ENCODE measurements at regions not wholly inside any gene's neighbourhood (a gene's known extent, or its start where the extent isn't known, plus 50 kb on each side); places are given as distances from the start of the nearest gene placed in this dataset.

DNA sequence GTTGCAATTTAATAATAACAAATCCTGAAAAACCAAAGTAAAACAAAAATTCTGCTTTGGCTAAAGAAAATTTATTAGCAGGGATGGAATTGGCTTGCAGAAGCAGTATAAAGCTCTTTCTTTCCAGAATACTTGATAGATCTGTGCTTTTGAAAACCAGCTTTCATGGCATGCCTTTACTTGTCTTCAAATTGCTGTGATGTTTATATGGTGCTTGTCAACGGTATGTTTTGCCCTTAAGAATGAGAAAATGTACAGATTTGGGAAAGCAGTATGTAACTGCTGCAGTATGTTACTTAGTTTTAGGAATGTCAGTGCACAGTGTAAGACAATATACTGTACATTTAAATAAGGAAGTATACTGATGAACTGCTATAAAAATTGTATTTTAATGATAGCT is 120.8 kb upstream of the PCDH20 start:
- TF ChIP-seq EGR1 (IDR thresholded peaks at IDR 0.05) = no peak
- no peak for TF ChIP-seq EP300 (IDR thresholded peaks at IDR 0.05; ENCODE audit: borderline replicate concordance)
- TF ChIP-seq, protein P1, sequence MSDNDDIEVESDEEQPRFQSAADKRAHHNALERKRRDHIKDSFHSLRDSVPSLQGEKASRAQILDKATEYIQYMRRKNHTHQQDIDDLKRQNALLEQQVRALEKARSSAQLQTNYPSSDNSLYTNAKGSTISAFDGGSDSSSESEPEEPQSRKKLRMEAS (IDR thresholded peaks at IDR 0.05) = no peak
- TF ChIP-seq REST (IDR thresholded peaks at IDR 0.05; ENCODE audit: low read depth) = no peak
- TF ChIP-seq, protein P2, sequence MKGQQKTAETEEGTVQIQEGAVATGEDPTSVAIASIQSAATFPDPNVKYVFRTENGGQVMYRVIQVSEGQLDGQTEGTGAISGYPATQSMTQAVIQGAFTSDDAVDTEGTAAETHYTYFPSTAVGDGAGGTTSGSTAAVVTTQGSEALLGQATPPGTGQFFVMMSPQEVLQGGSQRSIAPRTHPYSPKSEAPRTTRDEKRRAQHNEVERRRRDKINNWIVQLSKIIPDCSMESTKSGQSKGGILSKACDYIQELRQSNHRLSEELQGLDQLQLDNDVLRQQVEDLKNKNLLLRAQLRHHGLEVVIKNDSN (IDR thresholded peaks at IDR 0.05) = no peak
- TF ChIP-seq YY1 (IDR thresholded peaks at IDR 0.05; ENCODE audit: low read depth) = no peak
- no peak for TF ChIP-seq TEAD4 (IDR thresholded peaks at IDR 0.05)
- TF ChIP-seq CEBPB (IDR thresholded peaks at IDR 0.05) = no peak
- TF ChIP-seq CREB1 (IDR thresholded peaks at IDR 0.05; ENCODE audit: low read depth) = no peak
- no peak for TF ChIP-seq RAD21 (IDR thresholded peaks at IDR 0.05; ENCODE audit: low read depth)
- no peak for TF ChIP-seq FOXM1 (IDR thresholded peaks at IDR 0.05; ENCODE audit: borderline replicate concordance, low read depth)
- no peak for TF ChIP-seq ZBTB7A (IDR thresholded peaks at IDR 0.05; ENCODE audit: low read depth)
- no peak for TF ChIP-seq TAF1 (IDR thresholded peaks at IDR 0.05; ENCODE audit: low read depth)
- no peak for TF ChIP-seq NFIC (IDR thresholded peaks at IDR 0.05)
- TF ChIP-seq TCF12 (IDR thresholded peaks at IDR 0.05; ENCODE audit: low read depth) = no peak

- no peak for TF ChIP-seq TCF12 (IDR thresholded peaks at IDR 0.05; ENCODE audit: low read depth)
- TF ChIP-seq, protein P1 (IDR thresholded peaks at IDR 0.05) = no peak
- TF ChIP-seq YY1 (IDR thresholded peaks at IDR 0.05; ENCODE audit: low read depth) = no peak
- TF ChIP-seq NFIC (IDR thresholded peaks at IDR 0.05) = no peak
- TF ChIP-seq TAF1 (IDR thresholded peaks at IDR 0.05; ENCODE audit: low read depth) = no peak
- TF ChIP-seq REST (IDR thresholded peaks at IDR 0.05; ENCODE audit: low read depth) = no peak
- TF ChIP-seq ZBTB7A (IDR thresholded peaks at IDR 0.05; ENCODE audit: low read depth) = no peak
- no peak for TF ChIP-seq TEAD4 (IDR thresholded peaks at IDR 0.05)
- TF ChIP-seq CREB1 (IDR thresholded peaks at IDR 0.05; ENCODE audit: low read depth) = no peak
- no peak for TF ChIP-seq EP300 (IDR thresholded peaks at IDR 0.05; ENCODE audit: borderline replicate concordance)
- TF ChIP-seq CEBPB (IDR thresholded peaks at IDR 0.05) = no peak
- TF ChIP-seq, protein P2 (IDR thresholded peaks at IDR 0.05) = no peak
- no peak for TF ChIP-seq EGR1 (IDR thresholded peaks at IDR 0.05)
- no peak for TF ChIP-seq FOXM1 (IDR thresholded peaks at IDR 0.05; ENCODE audit: borderline replicate concordance, low read depth)
- TF ChIP-seq RAD21 (IDR thresholded peaks at IDR 0.05; ENCODE audit: low read depth) = no peak
Observed at GRCh38 chr13:61531383-61532065, 115.9 kb upstream of the PCDH20 start.

DNA sequence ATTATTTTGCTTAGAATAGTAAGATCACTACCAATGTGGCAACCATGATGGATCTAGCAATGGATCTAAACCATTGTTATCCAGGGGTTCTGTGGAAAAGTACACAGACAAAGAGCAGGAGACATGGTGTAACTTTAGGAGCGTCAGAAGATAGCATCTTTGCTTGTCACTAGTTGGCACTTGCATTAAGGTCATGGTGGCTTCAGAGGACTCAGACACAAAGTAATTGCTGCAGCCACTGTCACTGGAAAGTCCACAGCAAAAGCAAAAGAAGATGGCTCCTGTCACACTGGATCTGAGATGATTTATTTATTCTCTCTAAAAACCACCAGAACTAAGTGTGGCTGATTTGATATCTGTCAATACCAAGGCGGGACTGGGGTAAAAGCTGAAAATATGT is 93.3 kb upstream of the PCDH20 start:
- TF ChIP-seq YY1 (IDR thresholded peaks at IDR 0.05; ENCODE audit: low read depth) = no peak

DNA sequence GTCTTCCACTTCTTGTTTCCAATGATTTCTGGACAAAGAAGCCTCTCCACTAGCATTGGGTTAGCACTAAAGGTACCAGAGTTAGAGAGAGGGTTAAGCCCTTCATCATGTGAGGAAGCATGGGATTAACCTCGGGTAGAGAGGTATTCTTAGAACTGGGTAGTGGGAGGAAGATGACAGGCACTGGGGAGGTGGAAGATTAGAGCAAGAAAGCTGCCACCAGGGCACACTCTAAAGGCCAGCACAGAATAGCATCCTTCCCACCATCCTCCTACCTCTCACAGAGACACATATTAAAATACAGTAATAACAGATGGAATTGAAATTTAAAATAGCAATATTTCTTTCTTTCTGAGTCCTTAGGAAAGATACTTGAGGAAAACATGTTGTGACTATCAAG is 84.5 kb upstream of the PCDH20 start:
- TF ChIP-seq EP300 (IDR thresholded peaks at IDR 0.05; ENCODE audit: borderline replicate concordance) (no peak), TEAD4 (IDR thresholded peaks at IDR 0.05) (no peak), YY1 (IDR thresholded peaks at IDR 0.05; ENCODE audit: low read depth) (no peak), TAF1 (IDR thresholded peaks at IDR 0.05; ENCODE audit: low read depth) (no peak), CREB1 (IDR thresholded peaks at IDR 0.05; ENCODE audit: low read depth) (no peak), CEBPB (IDR thresholded peaks at IDR 0.05) (no peak), REST (IDR thresholded peaks at IDR 0.05; ENCODE audit: low read depth) (no peak), ZBTB7A (IDR thresholded peaks at IDR 0.05; ENCODE audit: low read depth) (no peak), FOXM1 (IDR thresholded peaks at IDR 0.05; ENCODE audit: borderline replicate concordance, low read depth) (no peak), NFIC (IDR thresholded peaks at IDR 0.05) (no peak), EGR1 (IDR thresholded peaks at IDR 0.05) (no peak), TCF12 (IDR thresholded peaks at IDR 0.05; ENCODE audit: low read depth) (no peak), RAD21 (IDR thresholded peaks at IDR 0.05; ENCODE audit: low read depth) (no peak)
- TF ChIP-seq, protein P1 (IDR thresholded peaks at IDR 0.05) = no peak
- TF ChIP-seq, protein P2 (IDR thresholded peaks at IDR 0.05) = no peak
